GM12891 (cell line): ENCODE measurements at regions not wholly inside any gene's neighbourhood (a gene's known extent, or its start where the extent isn't known, plus 50 kb on each side); places are given as distances from the start of the nearest gene placed in this dataset.

ENCODE experiments used
- DNase-seq: peaks from one replicate; pipeline ENCODE4 v3.0.0; 2011; ENCODE audit warnings: low spot score; ENCODE audit not compliant: insufficient read length
- FAIRE-seq: peaks from 2 replicates; lab custom pipeline; 2011; peaks lifted over from hg19 to GRCh38; lab: Jason Lieb, UNC
- PAX5 ChIP-seq: IDR thresholded peaks from 2 replicates; pipeline ENCODE4 v1.6.1; 2011; ENCODE audit warnings: low read length, moderate library complexity, mild to moderate bottlenecking; ENCODE audit not compliant: insufficient read depth, severe bottlenecking
- POLR2A ChIP-seq: IDR thresholded peaks from 2 replicates; pipeline ENCODE4 v1.6.1; 2011; ENCODE audit warnings: low read depth, low read length, control low read depth
- POLR2AphosphoS5 ChIP-seq: IDR thresholded peaks from 2 replicates; pipeline ENCODE4 v1.6.1; 2011; ENCODE audit warnings: low read depth, low read length, control low read depth
- POU2F2 ChIP-seq: IDR thresholded peaks from 2 replicates; pipeline ENCODE4 v1.6.1; 2011; ENCODE audit warnings: low read depth, mild to moderate bottlenecking, control low read depth, low read length, moderate library complexity
- SPI1 ChIP-seq: IDR thresholded peaks from 2 replicates; pipeline ENCODE4 v1.6.1; 2011; ENCODE audit warnings: low read depth, low read length, control low read depth
- TAF1 ChIP-seq: IDR thresholded peaks from 2 replicates; pipeline ENCODE4 v1.6.1; 2011; ENCODE audit warnings: low read depth, low read length, control low read depth

DNA sequence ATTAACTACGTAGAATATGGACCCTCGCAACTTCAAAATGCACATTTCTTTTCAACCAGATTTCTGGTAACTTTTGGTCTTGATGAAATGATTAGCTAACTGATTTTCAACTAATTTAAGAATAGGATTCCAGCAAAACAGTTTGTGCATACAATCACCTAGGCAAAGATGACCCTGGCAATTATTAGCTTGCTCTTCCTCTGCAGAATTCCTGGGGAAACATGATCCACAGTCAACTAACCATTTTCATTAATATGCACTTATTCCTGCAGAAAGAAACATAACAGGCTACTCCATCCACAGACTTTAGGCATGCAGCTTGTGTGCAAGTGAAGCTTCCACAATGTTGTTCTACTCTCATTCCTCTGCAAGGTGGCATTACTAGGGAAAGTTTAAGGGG is 1150.8 kb upstream of the FANCL start:
- TF ChIP-seq POLR2A (no peak), SPI1 (no peak), PAX5 (no peak), TAF1 (no peak)
- FAIRE-seq (no peak), DNase-seq (no peak)

DNA sequence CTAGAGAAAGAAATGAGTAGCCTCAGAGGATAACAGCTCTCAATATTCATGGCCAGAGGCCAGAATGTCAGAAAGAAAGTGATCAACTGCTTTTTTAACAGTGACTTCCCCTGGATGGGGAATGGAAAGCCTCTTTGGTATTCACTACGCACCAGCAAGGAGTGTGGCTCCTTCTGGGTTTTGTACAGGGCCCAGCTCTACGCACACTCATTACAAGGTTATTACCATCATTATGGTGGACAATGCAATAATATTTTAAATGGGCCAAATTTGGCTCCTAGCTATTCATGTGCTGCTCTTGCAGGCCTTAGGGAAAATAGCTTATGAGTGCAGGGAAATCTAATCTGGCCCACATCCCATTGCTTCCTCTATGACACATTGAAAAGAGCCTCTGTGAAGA is 1149.5 kb upstream of the FANCL start:
- TF ChIP-seq PAX5 (no peak), SPI1 (no peak), POLR2AphosphoS5 (no peak), TAF1 (no peak), POLR2A (no peak), POU2F2 (no peak)
- FAIRE-seq (no peak), DNase-seq (no peak)

DNA sequence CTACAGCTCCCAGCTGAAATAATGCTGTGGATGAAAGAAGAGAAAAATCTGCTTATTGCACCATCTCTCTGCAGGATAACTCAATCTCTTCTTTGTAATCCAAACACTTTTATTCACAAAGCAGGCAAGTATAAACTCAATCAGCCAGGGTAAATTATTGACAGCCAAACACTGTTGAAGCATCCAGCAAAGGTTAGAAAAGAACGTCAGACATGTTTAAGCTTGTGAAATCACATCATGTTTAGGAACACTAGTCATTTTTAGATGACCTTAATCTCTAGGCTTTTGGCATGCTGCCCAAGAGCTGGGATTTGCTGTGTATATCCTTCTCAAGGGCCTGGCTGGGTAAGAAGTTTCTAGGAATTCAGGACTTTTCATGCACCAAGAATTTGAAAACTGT is 1148.1 kb upstream of the FANCL start:
- no peak for DNase-seq
- TF ChIP-seq POU2F2 (no peak), POLR2A (no peak), TAF1 (no peak), POLR2AphosphoS5 (no peak), PAX5 (no peak), SPI1 (no peak)
- FAIRE-seq = no peak

DNA sequence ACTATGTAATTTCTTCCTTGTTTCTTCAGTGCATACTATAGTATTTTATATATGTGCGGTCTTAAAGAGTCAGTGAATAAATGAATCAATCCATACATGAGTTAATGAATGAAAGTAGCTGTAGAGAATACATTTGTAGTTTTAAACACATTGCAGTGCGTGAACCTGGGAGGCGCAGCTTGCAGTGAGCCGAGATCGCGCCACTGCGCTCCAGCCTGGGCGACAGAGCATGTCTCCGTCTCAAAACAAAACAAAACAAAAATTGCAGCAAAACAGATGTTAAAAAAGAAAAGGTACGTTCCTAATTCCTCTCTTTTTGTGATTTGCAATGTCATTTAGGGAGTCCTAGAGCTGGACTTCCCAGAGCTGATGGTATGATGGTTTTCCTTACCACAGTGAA is 1144.8 kb upstream of the FANCL start:
- FAIRE-seq (no peak), DNase-seq (no peak)
- TF ChIP-seq TAF1 (no peak), PAX5 (no peak), POU2F2 (no peak), SPI1 (no peak), POLR2AphosphoS5 (no peak), POLR2A (no peak)

DNA sequence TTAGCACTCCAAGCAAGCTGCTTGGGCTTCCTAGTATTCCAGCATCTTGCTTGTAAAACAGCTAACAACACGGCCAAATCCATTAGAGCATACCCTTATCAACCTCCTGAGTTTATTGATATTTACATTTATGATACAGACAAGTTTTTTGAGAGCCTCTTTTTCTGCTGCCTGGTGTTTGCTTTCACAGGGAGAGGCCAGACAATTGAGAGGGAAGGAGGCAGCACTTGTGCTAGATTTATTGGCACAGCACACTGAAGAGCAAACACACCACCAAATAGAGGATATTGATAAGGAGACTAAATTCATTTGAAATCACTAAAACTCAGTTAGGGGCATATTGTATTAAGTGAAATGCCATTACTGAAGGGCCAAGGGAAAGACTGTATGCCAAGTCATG is 1142.3 kb upstream of the FANCL start:
- TF ChIP-seq POU2F2 = no peak
- no peak for TF ChIP-seq POLR2AphosphoS5
- no peak for TF ChIP-seq PAX5
- no peak for TF ChIP-seq SPI1
- FAIRE-seq = no peak
- no peak for DNase-seq

DNA sequence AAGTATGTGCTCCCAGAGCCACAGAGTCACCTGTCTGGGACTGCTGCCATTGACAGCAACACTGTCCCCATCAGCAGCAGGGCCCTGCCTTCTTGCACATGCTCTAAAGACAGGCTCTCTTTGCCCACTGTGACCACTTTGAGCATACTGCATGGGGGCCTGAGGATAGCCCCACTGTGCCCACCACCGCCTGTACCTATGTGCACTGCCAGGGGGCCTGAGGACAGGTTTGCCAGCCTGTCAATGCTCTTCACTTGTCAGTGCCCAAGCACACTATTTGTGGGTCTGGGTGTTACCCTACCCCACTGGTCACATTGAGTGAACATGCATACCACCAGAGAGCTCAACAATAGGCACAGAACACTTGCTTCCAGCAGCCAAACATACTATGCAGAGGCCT is 1137.0 kb upstream of the FANCL start:
- DNase-seq = no peak
- FAIRE-seq = no peak
- TF ChIP-seq PAX5 (no peak), POLR2A (no peak), POLR2AphosphoS5 (no peak), TAF1 (no peak)

DNA sequence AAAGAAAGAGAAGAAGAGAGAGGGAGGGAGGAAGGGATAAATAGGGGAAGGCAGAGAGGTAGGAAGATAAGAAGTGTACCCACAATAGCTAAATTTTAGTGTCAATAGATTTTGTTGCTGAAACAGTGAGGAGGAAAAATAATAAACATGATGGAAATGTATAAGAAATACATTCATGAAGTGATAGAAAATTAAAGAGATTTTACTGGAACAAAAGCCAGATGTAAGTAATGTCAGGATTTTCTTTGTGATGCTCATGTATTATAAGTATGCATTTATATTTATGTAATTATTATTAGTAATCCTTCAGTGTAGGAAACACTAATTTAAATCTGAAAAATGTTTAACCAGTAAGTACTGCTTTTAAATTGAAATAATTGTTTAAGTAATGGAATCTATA is 1125.2 kb upstream of the FANCL start:
- FAIRE-seq (no peak), DNase-seq (no peak)
- TF ChIP-seq TAF1 = no peak
- TF ChIP-seq POLR2AphosphoS5 = no peak
- TF ChIP-seq SPI1 = no peak
- no peak for TF ChIP-seq POLR2A
- no peak for TF ChIP-seq POU2F2
- TF ChIP-seq PAX5 = no peak

DNA sequence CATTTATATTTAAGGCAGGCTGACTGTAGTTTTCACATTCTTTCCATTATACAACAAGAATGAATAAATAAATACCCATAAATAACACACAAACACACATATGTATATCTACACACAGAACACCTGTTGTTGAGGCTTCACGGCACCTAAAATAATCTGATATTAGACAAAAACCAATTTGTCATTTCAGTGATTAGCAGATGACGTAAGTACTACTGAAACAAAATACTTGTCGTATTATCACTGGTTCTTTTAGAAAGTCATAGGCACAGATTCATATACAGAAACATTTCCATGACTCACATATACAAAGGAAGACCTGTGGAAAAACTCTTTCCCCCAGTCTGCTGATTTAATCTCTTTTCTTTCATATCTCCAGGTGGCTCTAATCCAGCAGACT is 1113.4 kb upstream of the FANCL start:
- DNase-seq = no peak
- no peak for FAIRE-seq
- TF ChIP-seq POLR2AphosphoS5 (no peak), PAX5 (no peak)

DNA sequence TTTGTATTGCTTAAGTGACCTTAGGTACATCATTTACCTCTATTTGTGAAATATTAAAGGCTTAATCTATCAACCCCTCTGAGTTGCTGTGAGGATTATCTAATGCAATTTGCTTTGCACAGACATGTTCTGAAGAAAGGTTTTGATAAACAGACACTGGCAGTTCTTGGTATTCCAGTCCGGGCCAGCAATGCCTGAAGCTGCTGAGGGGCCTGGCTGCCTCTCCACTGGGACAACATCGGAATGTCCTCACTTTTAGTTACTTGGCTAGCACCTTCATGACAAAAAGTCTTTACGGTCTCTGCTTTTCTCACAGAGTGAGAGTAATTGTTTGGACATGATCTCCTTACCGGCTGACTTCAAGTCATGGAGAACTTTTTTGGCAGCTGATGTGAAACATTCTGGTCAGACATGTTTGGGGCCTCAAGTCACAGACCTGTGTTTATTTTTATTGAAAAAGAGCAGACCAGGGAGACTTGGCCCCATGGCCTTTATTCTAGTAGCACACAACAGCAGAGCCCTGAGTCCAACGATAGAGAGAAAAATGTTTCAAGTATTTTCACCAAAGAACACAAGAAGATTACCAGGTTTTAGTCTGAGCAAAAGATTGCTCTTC is 1112.3 kb upstream of the FANCL start:
- no peak for DNase-seq
- no peak for FAIRE-seq
- TF ChIP-seq POU2F2 = no peak
- TF ChIP-seq TAF1 = no peak
- no peak for TF ChIP-seq POLR2AphosphoS5
- no peak for TF ChIP-seq PAX5
- TF ChIP-seq SPI1 = no peak
- no peak for TF ChIP-seq POLR2A

DNA sequence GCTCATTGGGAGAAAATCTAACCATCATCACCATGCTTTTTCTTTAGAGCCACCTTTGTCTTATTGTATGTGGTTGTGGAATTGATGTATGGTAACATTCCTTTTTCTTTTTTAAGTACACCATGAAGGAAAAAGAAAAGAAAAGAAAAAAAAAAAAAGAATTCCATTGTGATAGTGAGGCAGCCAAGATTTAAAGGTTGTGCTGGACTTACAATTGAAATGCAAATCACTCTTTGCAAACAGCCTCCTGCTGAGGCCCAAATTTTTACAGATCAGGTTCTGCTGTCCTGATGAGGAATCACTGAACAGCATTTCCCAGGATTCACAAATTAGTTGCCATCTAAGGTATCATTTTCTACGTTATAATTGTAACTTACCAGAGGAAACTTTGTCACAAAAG is 1101.0 kb upstream of the FANCL start:
- FAIRE-seq = no peak
- DNase-seq = no peak
- TF ChIP-seq POLR2A (no peak), SPI1 (no peak), TAF1 (no peak), POU2F2 (no peak), PAX5 (no peak), POLR2AphosphoS5 (no peak)

DNA sequence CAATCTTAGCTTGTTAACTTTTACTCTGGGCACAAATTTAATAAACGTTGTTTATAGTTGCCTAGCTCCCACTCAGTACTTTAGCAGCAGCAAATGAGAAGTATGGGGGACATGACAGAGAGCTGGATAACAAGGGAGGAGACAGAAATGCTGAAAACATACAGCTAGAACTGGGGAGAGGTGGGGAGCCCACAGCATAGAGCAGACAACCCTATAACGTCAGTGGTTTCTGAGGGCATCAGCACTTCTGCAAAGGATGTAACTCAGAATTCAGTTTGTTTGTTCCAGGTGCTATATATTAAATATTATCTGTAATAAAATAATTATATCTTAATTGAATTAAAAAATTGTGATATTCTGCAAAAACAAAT is 1098.7 kb upstream of the FANCL start:
- no peak for DNase-seq
- no peak for FAIRE-seq
- no peak for TF ChIP-seq SPI1
- TF ChIP-seq POU2F2 = no peak
- TF ChIP-seq POLR2AphosphoS5 = no peak
- TF ChIP-seq PAX5 = no peak
- no peak for TF ChIP-seq TAF1
- no peak for TF ChIP-seq POLR2A
